ENCODE measurements at regions not wholly inside any gene's neighbourhood (a gene's known extent, or its start where the extent isn't known, plus 50 kb on each side); places are given as distances from the start of the nearest gene placed in this dataset.
"Not testable (repeated sequence)": the region's sequence is repeated elsewhere in the genome, so short reads cannot be mapped to it uniquely, and the experiment has no call there.

GRCh38 chr9:33623658-33624586 is 99.9 kb downstream of the ANKRD18B start:
- DNase-seq: peak; percentile 20

DNA sequence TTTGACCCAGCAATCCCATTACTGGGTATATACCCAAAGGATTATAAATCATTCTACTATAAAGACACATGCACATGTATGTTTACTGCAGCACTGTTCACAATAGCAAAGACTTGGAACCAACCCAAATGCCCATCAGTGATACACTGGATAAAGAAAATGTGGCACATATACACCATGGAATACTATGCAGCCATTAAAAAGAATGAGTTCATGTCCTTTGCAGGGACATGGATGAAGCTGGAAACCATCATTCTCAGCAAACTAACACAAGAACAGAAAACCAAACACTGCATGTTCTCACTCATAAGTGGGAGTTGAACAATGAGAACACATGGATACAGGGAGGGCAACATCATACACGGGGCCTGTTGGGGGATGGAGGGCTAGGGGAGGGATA is 104.3 kb downstream of the ANKRD18B start:
- not testable (repeated sequence) for DNase-seq

GRCh38 chr9:33628865-33629410 is 104.9 kb downstream of the ANKRD18B start:
- DNase-seq: no peak

DNA sequence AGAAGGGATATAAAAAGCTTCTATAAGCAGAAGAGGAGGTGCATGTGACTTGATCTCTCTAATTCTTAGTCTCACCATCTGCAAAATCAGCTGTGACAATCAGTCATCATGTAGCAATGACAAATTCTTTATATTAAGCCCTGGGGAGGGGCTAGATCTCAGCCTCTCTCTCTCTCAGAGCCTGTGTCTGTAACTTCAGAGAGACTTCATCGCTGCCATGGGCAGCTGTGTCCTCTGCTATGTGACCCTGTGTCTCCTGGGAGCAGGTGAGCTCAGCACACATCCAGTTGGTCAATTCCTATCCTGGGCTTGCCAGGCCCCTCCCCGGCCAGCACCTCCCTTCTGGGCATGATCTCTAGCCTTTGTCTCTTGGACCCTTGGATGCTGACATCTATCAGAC is 109.6 kb downstream of the ANKRD18B start:
- DNase-seq: no peak

- DNase-seq: no peak
Measured at GRCh38 chr9:33637881-33638280, 113.8 kb downstream of the ANKRD18B start.

DNA sequence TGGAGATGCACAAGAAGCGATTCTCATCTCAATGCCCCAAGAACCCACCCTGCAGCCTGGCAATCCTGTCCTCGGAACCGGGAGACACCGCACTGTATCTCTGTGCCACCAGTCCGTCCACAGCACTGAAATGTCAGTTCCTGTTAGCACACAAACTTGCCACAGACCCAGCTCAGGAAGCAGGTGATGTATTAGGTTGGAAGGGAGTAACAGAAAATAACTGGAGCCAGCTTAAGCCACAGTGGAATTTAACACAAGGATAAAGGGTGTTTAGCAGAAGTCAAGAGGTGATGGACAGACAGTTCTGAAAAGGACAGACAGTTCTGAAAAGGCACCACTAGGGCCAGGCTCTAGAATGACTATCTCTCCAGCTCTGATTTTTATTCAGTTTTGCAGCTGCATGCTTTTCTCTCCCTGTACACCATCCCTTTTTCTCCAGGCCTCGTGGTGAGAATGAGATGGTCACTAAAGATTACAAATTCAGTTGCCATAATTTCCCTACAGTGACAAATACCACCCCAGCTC is 114.4 kb downstream of the ANKRD18B start:
- DNase-seq: no peak

DNA sequence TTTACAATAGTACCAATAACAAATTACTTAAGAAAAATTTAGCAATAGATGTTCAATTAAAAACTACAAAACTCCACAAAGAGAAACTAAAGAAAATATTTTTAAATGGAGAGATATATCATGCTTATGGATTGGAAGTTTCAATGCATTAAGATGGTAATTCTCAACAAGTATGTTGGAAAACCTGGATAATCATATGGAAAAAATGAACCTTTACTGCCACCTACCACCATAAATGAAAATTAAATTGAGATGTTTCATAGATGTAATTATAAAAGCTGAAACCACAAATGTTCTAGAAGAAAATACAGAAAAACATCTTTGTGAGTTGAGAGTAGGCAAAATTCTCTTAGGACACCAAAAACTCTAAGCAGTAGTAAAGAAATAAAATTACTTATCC is 121.7 kb downstream of the ANKRD18B start:
- no peak for DNase-seq

- DNase-seq: no peak
Measured at GRCh38 chr9:33649463-33649862, 125.4 kb downstream of the ANKRD18B start.

DNA sequence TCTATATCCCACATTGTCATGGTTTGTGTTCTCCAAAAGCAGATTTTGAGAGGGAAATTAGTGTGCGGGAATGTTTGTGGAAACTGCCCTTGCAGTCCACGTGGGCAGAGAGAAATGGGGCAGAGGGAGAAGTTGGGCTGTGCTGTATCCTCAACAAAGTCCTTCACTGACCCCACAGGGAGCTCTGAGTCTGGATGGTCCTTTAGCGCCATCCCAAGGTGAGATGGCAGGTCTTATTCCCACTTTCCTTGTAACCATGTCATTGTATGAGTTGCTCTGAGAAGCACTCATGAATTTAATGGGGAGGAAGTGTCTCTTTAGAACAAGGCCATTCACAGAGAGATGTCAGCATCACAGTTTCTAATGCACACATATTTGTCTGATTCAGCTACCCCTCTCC is 127.1 kb downstream of the ANKRD18B start:
- DNase-seq: no peak

DNA sequence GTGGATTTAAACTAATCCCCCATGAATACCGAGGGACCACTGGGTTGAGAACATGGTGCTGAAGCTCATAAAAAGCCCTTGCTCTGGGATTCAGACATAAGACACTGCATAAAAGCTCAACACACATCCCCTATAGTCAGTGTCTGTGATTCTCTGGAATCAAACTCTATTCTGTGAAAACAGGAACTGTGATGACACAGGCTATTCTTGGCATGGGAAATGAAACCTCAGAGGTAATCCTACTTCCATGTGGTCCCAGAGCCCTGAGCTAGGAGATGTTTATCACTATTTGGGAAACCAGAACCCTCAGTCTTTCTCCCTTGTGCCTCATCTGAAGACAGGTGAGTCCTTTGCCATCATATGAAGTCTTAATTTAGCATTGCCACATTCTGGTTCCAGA is 135.4 kb upstream of the PRSS3 start:
- DNase-seq: no peak

- no peak for DNase-seq
Measured at GRCh38 chr9:33660772-33661171, 134.6 kb upstream of the PRSS3 start.

DNA sequence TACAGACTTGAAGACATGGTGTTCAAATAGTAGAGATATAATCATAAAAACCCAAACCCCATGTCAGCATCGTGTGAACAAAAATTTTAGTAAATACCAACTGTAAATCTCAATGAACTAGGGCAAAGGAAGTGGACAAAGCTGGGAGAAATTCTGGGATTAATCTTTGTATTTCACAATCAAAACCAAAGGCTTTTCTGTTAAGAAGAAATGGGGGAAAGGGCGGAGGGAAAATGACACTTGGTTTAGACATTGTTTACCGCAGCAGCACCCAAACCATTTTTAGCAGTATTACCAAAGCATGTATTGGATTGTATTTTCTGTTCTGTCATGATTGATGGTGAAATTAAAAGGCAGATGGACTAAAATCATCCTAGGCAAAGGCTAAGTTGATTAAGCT is 134.2 kb upstream of the PRSS3 start:
- no peak for DNase-seq

GRCh38 chr9:33662871-33663270 is 132.5 kb upstream of the PRSS3 start:
- no peak for DNase-seq

DNA sequence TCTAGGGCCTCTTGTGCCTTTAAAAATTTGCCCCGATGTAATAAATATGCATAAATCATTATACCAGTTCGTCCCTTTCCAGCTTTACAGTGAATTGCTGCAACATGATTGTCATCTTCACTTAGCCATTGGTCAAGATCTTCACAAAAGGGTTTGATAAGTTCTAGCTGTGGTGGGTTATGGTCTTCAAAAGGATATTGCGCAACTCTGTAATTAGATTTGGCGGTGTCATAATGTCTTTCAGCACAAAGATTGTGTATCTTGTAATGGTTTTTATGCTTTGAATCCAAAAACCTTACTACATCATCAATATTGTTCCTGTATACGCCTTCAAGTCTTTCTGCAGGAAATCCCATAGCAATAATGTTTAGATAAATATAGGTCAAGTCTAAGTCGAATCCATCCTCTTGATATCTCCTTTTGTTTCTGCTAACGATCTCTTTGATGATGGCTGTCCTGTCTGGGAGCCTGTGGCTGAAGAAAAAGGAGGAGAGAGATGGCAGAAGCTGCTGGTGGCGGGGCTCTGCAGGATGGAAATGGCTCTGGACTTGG is 119.1 kb upstream of the PRSS3 start:
- DNase-seq: not testable (repeated sequence)

- DNase-seq: peak; percentile 12
Measured at GRCh38 chr9:33676746-33677505, 118.4 kb upstream of the PRSS3 start.

- no peak for DNase-seq
Measured at GRCh38 chr9:33677506-33677809, 117.9 kb upstream of the PRSS3 start.

GRCh38 chr9:33677961-33678360 is 117.4 kb upstream of the PRSS3 start:
- DNase-seq: no peak

DNA sequence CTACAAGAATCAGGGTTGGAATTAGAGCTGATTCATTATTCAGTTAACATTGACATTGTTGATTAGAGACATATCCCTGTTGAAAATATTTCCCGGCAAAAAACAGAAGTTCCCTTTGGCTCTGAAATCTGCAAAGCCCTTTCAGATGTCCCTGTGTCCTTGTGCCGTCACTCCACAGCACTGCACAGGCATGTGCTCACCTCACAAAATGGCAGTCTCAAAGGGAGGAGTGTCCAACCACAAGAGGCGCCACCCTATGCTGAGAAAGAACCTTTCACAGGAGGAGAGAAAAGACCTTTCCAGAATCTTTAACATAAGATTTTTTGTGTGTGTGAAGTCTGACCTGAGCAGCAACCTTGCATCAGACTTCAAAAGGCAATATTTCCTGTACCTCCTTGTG is 112.8 kb upstream of the PRSS3 start:
- DNase-seq: no peak

- DNase-seq: no peak
Measured at GRCh38 chr9:33684831-33685230, 110.5 kb upstream of the PRSS3 start.

DNA sequence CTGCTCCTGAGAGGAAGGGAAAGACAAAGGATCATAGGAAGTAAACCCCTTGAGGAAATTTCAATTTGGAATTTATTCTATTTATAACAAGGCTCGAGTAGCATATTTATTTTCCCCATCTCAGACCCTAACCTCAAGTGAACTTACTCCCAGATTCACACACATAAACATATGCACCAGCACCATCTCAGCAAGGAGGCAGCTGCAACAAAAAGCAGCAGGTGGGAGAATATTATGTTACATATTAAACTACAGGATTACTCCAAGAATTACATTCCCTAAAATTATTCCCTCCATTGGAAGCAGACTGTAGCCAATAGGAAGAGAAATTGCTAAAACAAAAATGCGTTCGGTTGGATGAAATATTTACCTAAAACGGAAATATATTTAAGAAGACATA is 108.4 kb upstream of the PRSS3 start:
- DNase-seq: no peak

GRCh38 chr9:33687779-33688178 is 107.6 kb upstream of the PRSS3 start:
- DNase-seq: peak; percentile 11

DNA sequence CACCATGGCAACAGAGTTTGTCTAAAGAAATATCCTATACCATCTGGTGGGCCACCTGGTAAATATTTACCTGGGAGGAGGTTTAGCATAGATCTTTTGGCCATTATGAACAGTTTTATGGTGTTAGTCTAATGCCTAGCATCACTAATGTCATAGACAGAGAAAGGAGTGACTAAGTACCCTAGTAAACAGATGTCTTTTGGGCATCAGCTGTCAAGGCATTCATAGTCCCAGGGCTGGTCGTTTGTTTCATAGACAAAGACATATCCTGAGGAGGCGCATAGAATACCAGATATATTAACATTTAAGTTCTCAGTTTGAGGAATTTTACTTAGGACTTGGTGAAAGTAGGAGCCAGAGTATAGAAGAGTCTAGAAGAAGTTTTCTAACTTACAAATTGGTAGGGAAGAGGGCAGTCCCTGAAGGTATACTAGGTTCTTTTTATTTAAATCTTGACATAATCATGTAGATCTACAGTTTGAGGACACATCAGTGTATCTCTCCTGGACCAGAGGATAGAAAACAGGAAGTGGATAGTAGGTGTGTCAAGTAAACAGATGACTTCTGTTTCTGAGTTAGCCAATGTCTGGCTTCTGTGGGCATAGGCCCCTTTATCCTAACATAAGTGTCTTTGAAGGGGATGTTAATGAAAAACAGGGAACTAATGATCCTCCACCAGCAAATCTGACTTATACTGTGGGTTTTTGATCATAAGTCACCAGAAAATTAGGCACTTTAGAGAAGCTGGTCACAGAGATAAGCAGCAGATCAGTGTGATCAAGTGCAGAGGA is 105.0 kb upstream of the PRSS3 start:
- DNase-seq: no peak

GRCh38 chr9:33695299-33695698 is 100.1 kb upstream of the PRSS3 start:
- DNase-seq: no peak

Data from NCI-H510A (cell line).